DND-41 (cell line): ENCODE measurements at regions not wholly inside any gene's neighbourhood (a gene's known extent, or its start where the extent isn't known, plus 50 kb on each side); places are given as distances from the start of the nearest gene placed in this dataset.

Source experiments
- ATAC-seq: fragments of 200-7000 bp; cut with Tn5 transposase; 3 replicates; pipeline ENCODE4 v1.9.1; 2021; ENCODE audit warnings: low read depth; ENCODE audit not compliant: insufficient read depth
- DNase-seq: peaks from one replicate; pipeline ENCODE4 v3.0.0-alpha.2; 2020
- H2AFZ ChIP-seq: 2 replicates; pipeline ENCODE4 v1.6.0; 2012; ENCODE audit warnings: low read depth, low read length
- H3K27ac ChIP-seq: 2 replicates; pipeline ENCODE4 v1.5.1; 2012; ENCODE audit warnings: low read length, inconsistent platforms
- H3K27me3 ChIP-seq: fragments of 200-600 bp; sonication (generic); 2 replicates; pipeline ENCODE4 v1.6.0; 2012; ENCODE audit warnings: low read length, mild to moderate bottlenecking, inconsistent platforms; ENCODE audit not compliant: insufficient read depth, poor library complexity
- H3K36me3 ChIP-seq: 2 replicates; pipeline ENCODE4 v1.5.1; 2012; ENCODE audit warnings: low read length, inconsistent platforms; ENCODE audit not compliant: insufficient read depth
- H3K4me1 ChIP-seq: 2 replicates; pipeline ENCODE4 v1.5.1; 2012; ENCODE audit warnings: mild to moderate bottlenecking, low read length; ENCODE audit not compliant: insufficient read depth
- H3K4me2 ChIP-seq: 2 replicates; pipeline ENCODE4 v1.6.0; 2012; ENCODE audit warnings: mild to moderate bottlenecking, moderate library complexity, low read length, inconsistent platforms; ENCODE audit not compliant: insufficient read depth
- H3K4me3 ChIP-seq, 2 experiments: fragments of 200-600 bp in 1 of 2; shearing (Covaris generic) in 1 of 2; 2 replicates each; pipeline ENCODE4 v1.5.1; 2012 to 2016; ENCODE audit warnings: inconsistent platforms in 2 of 2, low read length in 2 of 2, mild to moderate bottlenecking in 2 of 2, low read depth in 1 of 2, moderate library complexity in 1 of 2
- H3K79me2 ChIP-seq: 2 replicates; pipeline ENCODE4 v1.6.0; 2012; ENCODE audit warnings: low read length, inconsistent platforms; ENCODE audit not compliant: insufficient read depth
- H3K9ac ChIP-seq: 2 replicates; pipeline ENCODE4 v1.6.0; 2012; ENCODE audit warnings: low read depth, mild to moderate bottlenecking, inconsistent platforms, low read length, moderate library complexity
- H3K9me3 ChIP-seq: 2 replicates; pipeline ENCODE4 v1.5.1; 2012; ENCODE audit warnings: low read length, moderate library complexity, mild to moderate bottlenecking, inconsistent platforms; ENCODE audit not compliant: insufficient read depth, severe bottlenecking
- H4K20me1 ChIP-seq: 2 replicates; pipeline ENCODE4 v1.6.0; 2012; ENCODE audit warnings: low read length; ENCODE audit not compliant: insufficient read depth
- EZH2 ChIP-seq: IDR thresholded peaks from 3 replicates; pipeline ENCODE4 v1.6.1; 2012; ENCODE audit warnings: borderline replicate concordance, low read depth, mild to moderate bottlenecking, moderate library complexity, low read length, inconsistent platforms; ENCODE audit not compliant: severe bottlenecking
- TF ChIP-seq, protein P1 (sequence below): IDR thresholded peaks from 2 replicates; pipeline ENCODE4 v1.5.1; 2012; ENCODE audit warnings: borderline replicate concordance, low read length, moderate library complexity, mild to moderate bottlenecking; ENCODE audit not compliant: poor library complexity, severe bottlenecking; ENCODE audit errors: extremely low read depth

DNA sequence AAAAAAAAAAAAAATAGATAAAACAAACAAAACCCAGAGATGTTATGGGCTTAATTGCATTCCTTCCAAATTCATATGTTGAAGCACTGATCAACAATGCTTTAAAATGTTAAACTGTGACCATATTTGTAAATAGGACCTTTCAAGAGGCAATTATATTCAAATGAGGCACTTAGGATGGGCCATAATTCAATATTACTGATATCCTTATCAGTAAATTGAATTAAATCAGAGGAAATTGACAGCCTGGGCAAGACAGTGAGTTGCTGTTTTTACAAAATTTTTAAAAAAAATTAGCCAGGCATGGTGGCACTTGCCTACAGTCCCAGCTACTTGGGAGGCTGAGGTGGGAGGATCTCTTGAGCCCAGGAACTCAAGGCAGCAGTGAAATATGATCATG is 364.1 kb downstream of the GJA1 start:
- Histone ChIP-seq H2AFZ (no peak overlapping the region), H3K9me3 (peaks cover 37% of the 10 kb centered on the region), H3K4me2 (no peak overlapping the region), H4K20me1 (no peaks in the 10 kb centered on the region), H3K36me3 (no peaks in the 10 kb centered on the region), H3K27me3 (no peaks in the 10 kb centered on the region), H3K27ac (no peak overlapping the region), H3K9ac (no peak overlapping the region), H3K4me1 (no peaks in the 10 kb centered on the region), H3K79me2 (no peaks in the 10 kb centered on the region), H3K4me3 (no peak overlapping the region)
- TF ChIP-seq EZH2 = no peak
- TF ChIP-seq, protein P1, sequence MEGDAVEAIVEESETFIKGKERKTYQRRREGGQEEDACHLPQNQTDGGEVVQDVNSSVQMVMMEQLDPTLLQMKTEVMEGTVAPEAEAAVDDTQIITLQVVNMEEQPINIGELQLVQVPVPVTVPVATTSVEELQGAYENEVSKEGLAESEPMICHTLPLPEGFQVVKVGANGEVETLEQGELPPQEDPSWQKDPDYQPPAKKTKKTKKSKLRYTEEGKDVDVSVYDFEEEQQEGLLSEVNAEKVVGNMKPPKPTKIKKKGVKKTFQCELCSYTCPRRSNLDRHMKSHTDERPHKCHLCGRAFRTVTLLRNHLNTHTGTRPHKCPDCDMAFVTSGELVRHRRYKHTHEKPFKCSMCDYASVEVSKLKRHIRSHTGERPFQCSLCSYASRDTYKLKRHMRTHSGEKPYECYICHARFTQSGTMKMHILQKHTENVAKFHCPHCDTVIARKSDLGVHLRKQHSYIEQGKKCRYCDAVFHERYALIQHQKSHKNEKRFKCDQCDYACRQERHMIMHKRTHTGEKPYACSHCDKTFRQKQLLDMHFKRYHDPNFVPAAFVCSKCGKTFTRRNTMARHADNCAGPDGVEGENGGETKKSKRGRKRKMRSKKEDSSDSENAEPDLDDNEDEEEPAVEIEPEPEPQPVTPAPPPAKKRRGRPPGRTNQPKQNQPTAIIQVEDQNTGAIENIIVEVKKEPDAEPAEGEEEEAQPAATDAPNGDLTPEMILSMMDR = no peak
- ATAC-seq (no peak), DNase-seq (no peak)

DNA sequence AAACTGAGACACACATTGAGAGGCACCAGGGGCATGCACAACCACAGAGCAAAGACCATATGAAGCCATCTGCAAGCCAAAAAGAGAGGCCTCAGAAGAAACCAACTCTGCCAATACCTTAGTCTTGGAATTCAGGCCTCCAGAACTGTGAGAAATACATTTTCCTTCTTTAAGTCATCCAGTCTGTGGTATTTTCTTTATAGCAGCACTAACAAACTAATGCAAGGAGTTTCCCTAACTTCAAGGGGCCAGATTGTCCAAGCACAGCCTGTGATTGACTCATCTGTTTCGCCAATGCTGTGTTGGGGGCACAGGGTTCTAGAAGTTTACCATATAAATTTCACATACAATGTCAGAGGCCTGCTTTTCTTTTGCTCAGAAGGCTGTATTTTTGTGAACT is 364.6 kb downstream of the GJA1 start:
- no peaks in the 10 kb centered on the region for H3K79me2 ChIP-seq
- no peak overlapping the region for H2AFZ ChIP-seq

GRCh38 chr6:121806116-121806515 is 370.7 kb downstream of the GJA1 start:
- no peaks in the 10 kb centered on the region for H3K36me3 ChIP-seq
- H3K4me2 ChIP-seq = no peak overlapping the region
- peaks cover 13% of the 10 kb centered on the region for H3K9me3 ChIP-seq
- peaks cover 3% of the 10 kb centered on the region; the same call in 1 of the 2 replicates for H3K4me1 ChIP-seq
- no peaks in the 10 kb centered on the region for H3K27me3 ChIP-seq
- H3K9ac ChIP-seq = no peak overlapping the region
- no peak for TF ChIP-seq EZH2
- TF ChIP-seq, protein P1 = no peak
- no peaks in the 10 kb centered on the region for H4K20me1 ChIP-seq
- ATAC-seq (no peak), DNase-seq (no peak)
- H3K27ac ChIP-seq = no peak overlapping the region
- no peaks in the 10 kb centered on the region for H3K79me2 ChIP-seq
- no peak overlapping the region for H2AFZ ChIP-seq
- no peak overlapping the region for H3K4me3 ChIP-seq

More for the DNA sequence above, 364.6 kb downstream of the GJA1 start:
- DNase-seq (no peak), ATAC-seq (no peak)
- Histone ChIP-seq H3K9ac (no peak overlapping the region), H3K36me3 (no peaks in the 10 kb centered on the region), H3K4me1 (no peaks in the 10 kb centered on the region), H3K27ac (no peak overlapping the region), H3K4me3 (no peak overlapping the region), H3K4me2 (no peak overlapping the region), H3K27me3 (no peaks in the 10 kb centered on the region), H4K20me1 (no peaks in the 10 kb centered on the region), H3K9me3 (peaks cover 37% of the 10 kb centered on the region)
- TF ChIP-seq, protein P1 = no peak
- no peak for TF ChIP-seq EZH2

- Histone ChIP-seq H3K4me3 (no peak overlapping the region), H3K9ac (no peak overlapping the region), H3K9me3 (no peaks in the 10 kb centered on the region), H3K79me2 (no peaks in the 10 kb centered on the region), H3K4me2 (no peak overlapping the region), H3K36me3 (no peaks in the 10 kb centered on the region), H3K27ac (no peak overlapping the region), H2AFZ (no peak overlapping the region), H3K4me1 (peaks cover 3% of the 10 kb centered on the region; the same call in 1 of the 2 replicates), H4K20me1 (no peaks in the 10 kb centered on the region), H3K27me3 (no peaks in the 10 kb centered on the region)
- TF ChIP-seq, protein P1 = no peak
- TF ChIP-seq EZH2 = no peak
- ATAC-seq (no peak), DNase-seq (no peak)
These were observed 373.8 kb downstream of the GJA1 start for GRCh38 chr6:121809211-121809610.
